Body of pancreas (tissue), 4 donors: ENCODE measurements at regions not wholly inside any gene's neighbourhood (a gene's known extent, or its start where the extent isn't known, plus 50 kb on each side); places are given as distances from the start of the nearest gene placed in this dataset.

Source experiments
- ATAC-seq: fragments of 150-250 bp; one replicate; pipeline ENCODE4 v1.9.1; 2016
- DNase-seq, 4 donors: peaks; one replicate each; pipeline ENCODE4 v3.0.0-alpha.2; 2019
- H3K27ac ChIP-seq, 4 donors: fragments of 200-600 bp; sonication (generic); 1 replicate in 3 of 4; 2 replicates in 1 of 4; pipeline versions ENCODE4 v1.5.1 to v1.6.1; 2016 to 2019; ENCODE audit warnings: mild to moderate bottlenecking in 1 of 4, mixed read lengths in 1 of 4, moderate library complexity in 1 of 4
- H3K27me3 ChIP-seq, 2 donors: fragments of 200-600 bp; sonication (generic); one replicate each; pipeline ENCODE4 v1.6.0; 2016; ENCODE audit warnings: mild to moderate bottlenecking in 1 of 2
- H3K36me3 ChIP-seq, 2 donors: fragments of 200-600 bp; sonication (generic); replicated peaks in 1 of 2; 2 replicates each; pipeline ENCODE4 v1.5.1; 2016; ENCODE audit warnings: low read depth in 2 of 2; ENCODE audit not compliant: insufficient read depth in 1 of 2
- H3K4me1 ChIP-seq: fragments of 200-600 bp; sonication (generic); one replicate; pipeline ENCODE4 v1.6.0; 2016
- H3K4me3 ChIP-seq, 2 donors: fragments of 200-600 bp; sonication (generic); 1 replicate in 1 of 2; 2 replicates in 1 of 2; pipeline ENCODE4 v1.5.1; 2016 to 2019
- H3K9me3 ChIP-seq, 3 donors: fragments of 200-600 bp; sonication (generic); 1 replicate in 2 of 3; 2 replicates in 1 of 3; pipeline ENCODE4 v1.5.1; 2016
- POLR2A ChIP-seq, 3 donors: fragments of 450-650 bp; IDR thresholded peaks; one replicate each; pipeline ENCODE4 v1.6.1; 2016; ENCODE audit warnings: antibody characterized with exemption in 3 of 3, mild to moderate bottlenecking in 2 of 3
- WGBS, 2 donors: methylation state at CpG; one replicate each; pipeline ENCODE4 v1.1.5; 2017; 5-methylcytosine and 5-hydroxymethylcytosine counted together
- intact Hi-C: fragments of 100-400 bp; cut with DNase I; formaldehyde crosslinking; loops from one replicate; pipeline ENCODE4 v1.15.1; 2023
- TF ChIP-seq, protein P1 (sequence below), 7 experiments: fragments of 450-650 bp in 4 of 7; fragments of 200-600 bp in 3 of 7; sonication (generic) in 3 of 7; IDR thresholded peaks; one replicate each; pipeline ENCODE4 v1.5.1; 2016 to 2019; ENCODE audit warnings: antibody characterized with exemption in 7 of 7

DNA sequence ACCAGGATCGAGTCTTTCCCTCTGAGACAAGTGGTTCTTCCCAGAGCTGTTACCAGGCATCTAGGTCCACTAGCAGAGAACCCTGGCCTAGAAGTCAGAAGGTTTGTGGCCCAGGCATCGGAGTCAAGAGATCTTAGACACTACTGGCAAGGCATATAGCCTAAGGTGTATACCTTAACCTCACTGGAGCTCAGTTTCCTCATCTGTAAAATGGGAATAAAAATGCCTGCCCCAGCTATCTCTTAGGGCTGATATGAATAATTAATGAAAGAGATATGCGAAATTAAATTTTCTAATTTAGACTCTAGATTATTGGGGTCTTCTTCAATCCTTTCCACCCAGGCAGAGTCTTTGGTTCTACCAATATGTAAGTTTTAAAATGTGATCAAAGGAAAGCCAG lies 60.5 kb upstream of the NLK start:
- ATAC-seq (no peak), DNase-seq (no peak)
- H3K27ac ChIP-seq: no peak overlapping the region
- no peaks in the 10 kb centered on the region for H3K9me3 ChIP-seq
- 82 to 94% methylated on average over 3 of the region's 3 CpGs for WGBS, 2 donors
- no peaks in the 10 kb centered on the region for H3K27me3 ChIP-seq
- intact Hi-C loops: loop anchor here (10.0 kb wide), 1 partner anchor 47 kb away; no protein-coding TSS in a partner anchor
- TF ChIP-seq, protein P1, sequence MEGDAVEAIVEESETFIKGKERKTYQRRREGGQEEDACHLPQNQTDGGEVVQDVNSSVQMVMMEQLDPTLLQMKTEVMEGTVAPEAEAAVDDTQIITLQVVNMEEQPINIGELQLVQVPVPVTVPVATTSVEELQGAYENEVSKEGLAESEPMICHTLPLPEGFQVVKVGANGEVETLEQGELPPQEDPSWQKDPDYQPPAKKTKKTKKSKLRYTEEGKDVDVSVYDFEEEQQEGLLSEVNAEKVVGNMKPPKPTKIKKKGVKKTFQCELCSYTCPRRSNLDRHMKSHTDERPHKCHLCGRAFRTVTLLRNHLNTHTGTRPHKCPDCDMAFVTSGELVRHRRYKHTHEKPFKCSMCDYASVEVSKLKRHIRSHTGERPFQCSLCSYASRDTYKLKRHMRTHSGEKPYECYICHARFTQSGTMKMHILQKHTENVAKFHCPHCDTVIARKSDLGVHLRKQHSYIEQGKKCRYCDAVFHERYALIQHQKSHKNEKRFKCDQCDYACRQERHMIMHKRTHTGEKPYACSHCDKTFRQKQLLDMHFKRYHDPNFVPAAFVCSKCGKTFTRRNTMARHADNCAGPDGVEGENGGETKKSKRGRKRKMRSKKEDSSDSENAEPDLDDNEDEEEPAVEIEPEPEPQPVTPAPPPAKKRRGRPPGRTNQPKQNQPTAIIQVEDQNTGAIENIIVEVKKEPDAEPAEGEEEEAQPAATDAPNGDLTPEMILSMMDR (IDR thresholded peaks at IDR 0.05): no peak
- TF ChIP-seq POLR2A (IDR thresholded peaks at IDR 0.05): no peak
- H3K36me3 ChIP-seq: no peaks in the 10 kb centered on the region
- H3K4me1 ChIP-seq: peaks cover 4% of the 10 kb centered on the region
- H3K4me3 ChIP-seq: no peak overlapping the region

DNA sequence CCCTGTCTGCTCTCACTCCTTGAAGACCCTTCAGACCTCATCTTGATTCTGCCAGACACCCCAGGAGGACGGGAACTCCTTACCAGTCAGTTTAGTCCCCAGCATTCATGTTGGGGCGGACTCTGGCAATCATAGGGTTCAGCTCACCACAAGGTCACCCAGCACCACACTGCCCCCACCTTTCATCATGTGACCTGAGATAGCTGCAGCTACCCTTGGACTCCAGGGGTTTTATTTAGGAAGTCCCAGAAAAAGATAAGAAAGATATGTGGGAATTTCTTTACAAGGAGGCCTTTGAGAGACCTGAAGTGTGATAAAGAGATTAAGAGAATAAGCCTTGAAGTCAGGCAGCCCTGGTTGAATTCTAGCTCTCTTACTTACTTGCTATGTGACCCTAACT lies 59.8 kb upstream of the NLK start:
- H3K27ac ChIP-seq: no peak overlapping the region
- DNase-seq: no peak
- intact Hi-C loops: loop anchor here (10.0 kb wide), 1 partner anchor 48 kb away; no protein-coding TSS in a partner anchor
- 61 to 83% methylated on average over 2 of the region's 2 CpGs for WGBS, 2 donors
- no peak overlapping the region for H3K4me3 ChIP-seq
- H3K36me3 ChIP-seq: no peaks in the 10 kb centered on the region
- ATAC-seq: no peak
- no peaks in the 10 kb centered on the region for H3K27me3 ChIP-seq
- peaks cover 4% of the 10 kb centered on the region for H3K4me1 ChIP-seq
- TF ChIP-seq POLR2A (IDR thresholded peaks at IDR 0.05): no peak
- TF ChIP-seq, protein P1 (IDR thresholded peaks at IDR 0.05): no peak
- H3K9me3 ChIP-seq: no peaks in the 10 kb centered on the region

DNA sequence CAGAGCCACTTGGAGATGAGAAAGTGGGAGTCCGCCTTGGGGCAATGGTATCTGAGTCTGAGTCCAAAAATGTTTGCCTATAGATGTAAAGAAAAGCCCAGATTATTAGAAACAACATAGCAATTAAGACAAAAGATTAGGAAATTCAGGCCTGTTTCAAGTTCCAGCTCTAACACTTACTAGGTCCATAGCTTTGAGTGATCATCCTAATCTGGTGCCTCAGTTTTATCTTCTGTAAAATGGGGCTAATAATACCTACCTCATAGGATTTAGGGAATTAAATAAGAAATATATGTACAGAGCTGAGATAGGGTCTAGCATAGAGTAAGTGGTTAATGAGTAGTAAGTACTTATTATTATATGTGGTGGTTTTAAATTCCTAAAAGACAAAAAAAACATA lies 58.6 kb upstream of the NLK start:
- intact Hi-C loops: loop anchor here (10.0 kb wide), 1 partner anchor 49 kb away; no protein-coding TSS in a partner anchor
- no peaks in the 10 kb centered on the region for H3K27me3 ChIP-seq
- no peaks in the 10 kb centered on the region for H3K9me3 ChIP-seq
- DNase-seq (no peak), ATAC-seq (no peak)
- 89 to 95% methylated on average over 1 of the region's 1 CpG for WGBS, 2 donors
- peaks cover 4% of the 10 kb centered on the region for H3K4me1 ChIP-seq
- TF ChIP-seq, protein P1 (IDR thresholded peaks at IDR 0.05): no peak
- no peak for TF ChIP-seq POLR2A (IDR thresholded peaks at IDR 0.05)
- no peak overlapping the region for H3K27ac ChIP-seq
- no peaks in the 10 kb centered on the region for H3K36me3 ChIP-seq
- no peak overlapping the region for H3K4me3 ChIP-seq

DNA sequence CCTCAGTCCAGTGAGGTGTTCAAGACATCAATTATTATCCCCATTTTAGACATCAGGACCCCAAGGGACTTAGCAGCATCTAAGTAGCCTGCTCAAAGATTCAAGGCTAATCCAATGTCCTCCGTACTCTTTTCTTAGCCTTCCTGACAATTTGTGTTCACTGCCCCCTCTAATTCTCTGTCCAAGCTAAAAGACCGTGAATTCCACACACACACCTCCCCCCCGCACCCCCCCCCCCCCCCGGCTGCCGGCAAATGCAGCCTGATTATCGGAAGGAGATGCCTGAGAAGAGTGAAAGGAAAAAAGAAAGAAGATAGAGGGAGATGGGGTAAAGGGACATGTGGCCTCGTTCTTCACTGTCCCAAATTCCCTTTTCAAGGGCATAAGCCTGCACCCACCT lies 58.1 kb upstream of the NLK start:
- H3K27ac ChIP-seq: no peak overlapping the region

More for the DNA sequence above, 58.1 kb upstream of the NLK start:
- H3K9me3 ChIP-seq: no peaks in the 10 kb centered on the region
- DNase-seq (no peak), ATAC-seq (no peak)
- H3K4me1 ChIP-seq: peaks cover 4% of the 10 kb centered on the region
- 54 to 55% methylated on average over 7 of the region's 7 CpGs for WGBS, 2 donors
- H3K4me3 ChIP-seq: no peak overlapping the region
- no peak for TF ChIP-seq POLR2A (IDR thresholded peaks at IDR 0.05)
- TF ChIP-seq, protein P1 (IDR thresholded peaks at IDR 0.05): no peak
- no peaks in the 10 kb centered on the region for H3K36me3 ChIP-seq
- no peaks in the 10 kb centered on the region for H3K27me3 ChIP-seq
- intact Hi-C loops: loop anchor here (10.0 kb wide), 1 partner anchor 50 kb away; no protein-coding TSS in a partner anchor
